ENCODE measurements at regions not wholly inside any gene's neighbourhood (a gene's known extent, or its start where the extent isn't known, plus 50 kb on each side); places are given as distances from the start of the nearest gene placed in this dataset.

- TF ChIP-seq CTCF (IDR thresholded peaks at IDR 0.05; ENCODE audit: control extremely low read depth, extremely low read depth, low read depth, missing control alignments): no peak
- POLR2A ChIA-PET: no interaction called here
- no peak for DNase-seq (ENCODE audit: extremely low spot score)
- CTCF ChIA-PET: no interaction called here
These were observed 185.0 kb downstream of the SEMA6A start for GRCh38 chr5:116389601-116390000.

- no peak for TF ChIP-seq CTCF (IDR thresholded peaks at IDR 0.05; ENCODE audit: control extremely low read depth, extremely low read depth, low read depth, missing control alignments)
- no peak for DNase-seq (ENCODE audit: extremely low spot score)
- CTCF ChIA-PET: no interaction called here
- POLR2A ChIA-PET: no interaction called here
These were observed 185.9 kb downstream of the SEMA6A start for GRCh38 chr5:116388564-116389258.

- no peak for TF ChIP-seq CTCF (IDR thresholded peaks at IDR 0.05; ENCODE audit: control extremely low read depth, extremely low read depth, low read depth, missing control alignments)
- DNase-seq (ENCODE audit: extremely low spot score): no peak
- CTCF ChIA-PET: interaction anchor here (1.0 to 2.2 kb wide), 4 partner anchors 8 to 21 kb away, joined by 3 to 8 read pairs (median 4); no protein-coding TSS in a partner anchor
- POLR2A ChIA-PET: no interaction called here
These were observed 186.9 kb downstream of the SEMA6A start for GRCh38 chr5:116387738-116388137.

GRCh38 chr5:116386633-116387032 is 188.0 kb downstream of the SEMA6A start:
- ChIA-PET POLR2A (no interaction called here), CTCF (interaction anchor here (1.0 to 2.2 kb wide), 3 partner anchors 12 to 20 kb away, joined by 3 to 8 read pairs (median 4); no protein-coding TSS in a partner anchor)
- no peak for DNase-seq (ENCODE audit: extremely low spot score)
- TF ChIP-seq CTCF (IDR thresholded peaks at IDR 0.05; ENCODE audit: control extremely low read depth, extremely low read depth, low read depth, missing control alignments): no peak

GRCh38 chr5:116382874-116383266 is 191.8 kb downstream of the SEMA6A start:
- CTCF ChIA-PET: interaction anchor here (1.4 to 1.8 kb wide), 2 partner anchors 8 to 12 kb away, joined by 4 read pairs; no protein-coding TSS in a partner anchor
- POLR2A ChIA-PET: no interaction called here
- no peak for TF ChIP-seq CTCF (IDR thresholded peaks at IDR 0.05; ENCODE audit: control extremely low read depth, extremely low read depth, low read depth, missing control alignments)
- no peak for DNase-seq (ENCODE audit: extremely low spot score)

- CTCF ChIA-PET: interaction anchor here (1.4 to 1.8 kb wide), 2 partner anchors 8 to 11 kb away, joined by 4 read pairs; no protein-coding TSS in a partner anchor
These were observed 192.4 kb downstream of the SEMA6A start for GRCh38 chr5:116382032-116382873.

More at GRCh38 chr5:116382032-116382873, 192.4 kb downstream of the SEMA6A start:
- POLR2A ChIA-PET: no interaction called here
- DNase-seq (ENCODE audit: extremely low spot score): no peak
- TF ChIP-seq CTCF (IDR thresholded peaks at IDR 0.05; ENCODE audit: control extremely low read depth, extremely low read depth, low read depth, missing control alignments): no peak
